ENCODE measurements at regions not wholly inside any gene's neighbourhood (a gene's known extent, or its start where the extent isn't known, plus 50 kb on each side); places are given as distances from the start of the nearest gene placed in this dataset.
"Not testable (repeated sequence)": the region's sequence is repeated elsewhere in the genome, so short reads cannot be mapped to it uniquely, and the experiment has no call there.

GRCh38 chr3:110367289-110367688 is 704.3 kb upstream of the NECTIN3 start:
- DNase-seq (ENCODE audit: extremely low read depth, low read depth), result not testable (repeated sequence)

- no peak for DNase-seq (ENCODE audit: extremely low read depth, low read depth)
Observed at GRCh38 chr3:110375751-110376518, 695.7 kb upstream of the NECTIN3 start.

- no peak for DNase-seq (ENCODE audit: extremely low read depth, low read depth)
Observed at GRCh38 chr3:110378481-110378880, 693.1 kb upstream of the NECTIN3 start.

- no peak for DNase-seq (ENCODE audit: extremely low read depth, low read depth)
Observed at GRCh38 chr3:110381992-110382391, 689.6 kb upstream of the NECTIN3 start.

GRCh38 chr3:110383356-110383755 is 688.3 kb upstream of the NECTIN3 start:
- no peak for DNase-seq (ENCODE audit: extremely low read depth, low read depth)

- DNase-seq (ENCODE audit: extremely low read depth, low read depth), result no peak
Observed at GRCh38 chr3:110384601-110385000, 687.0 kb upstream of the NECTIN3 start.

- no peak for DNase-seq (ENCODE audit: extremely low read depth, low read depth)
Observed at GRCh38 chr3:110389005-110389404, 682.6 kb upstream of the NECTIN3 start.

- no peak for DNase-seq (ENCODE audit: extremely low read depth, low read depth)
Observed at GRCh38 chr3:110390372-110390771, 681.2 kb upstream of the NECTIN3 start.

- DNase-seq (ENCODE audit: extremely low read depth, low read depth), result no peak
Observed at GRCh38 chr3:110391042-110391441, 680.6 kb upstream of the NECTIN3 start.

- DNase-seq (ENCODE audit: extremely low read depth, low read depth), result no peak
Observed at GRCh38 chr3:110391640-110392395, 679.8 kb upstream of the NECTIN3 start.

GRCh38 chr3:110393941-110394340 is 677.7 kb upstream of the NECTIN3 start:
- DNase-seq (ENCODE audit: extremely low read depth, low read depth), result no peak

- no peak for DNase-seq (ENCODE audit: extremely low read depth, low read depth)
Observed at GRCh38 chr3:110397115-110397514, 674.5 kb upstream of the NECTIN3 start.

- DNase-seq (ENCODE audit: extremely low read depth, low read depth), result no peak
Observed at GRCh38 chr3:110400315-110400714, 671.3 kb upstream of the NECTIN3 start.

- no peak for DNase-seq (ENCODE audit: extremely low read depth, low read depth)
Observed at GRCh38 chr3:110405830-110406585, 665.6 kb upstream of the NECTIN3 start.

GRCh38 chr3:110413266-110413665 is 658.4 kb upstream of the NECTIN3 start:
- DNase-seq (ENCODE audit: extremely low read depth, low read depth), result no peak

- DNase-seq (ENCODE audit: extremely low read depth, low read depth), result no peak
Observed at GRCh38 chr3:110413807-110414748, 657.5 kb upstream of the NECTIN3 start.

GRCh38 chr3:110414855-110415254 is 656.8 kb upstream of the NECTIN3 start:
- no peak for DNase-seq (ENCODE audit: extremely low read depth, low read depth)

GRCh38 chr3:110419096-110419495 is 652.5 kb upstream of the NECTIN3 start:
- no peak for DNase-seq (ENCODE audit: extremely low read depth, low read depth)

- no peak for DNase-seq (ENCODE audit: extremely low read depth, low read depth)
Observed at GRCh38 chr3:110419601-110420000, 652.0 kb upstream of the NECTIN3 start.

- DNase-seq (ENCODE audit: extremely low read depth, low read depth), result peak; percentile 5
Observed at GRCh38 chr3:110420158-110420641, 651.4 kb upstream of the NECTIN3 start.
